GM10266 (cell line): ENCODE measurements at regions not wholly inside any gene's neighbourhood (a gene's known extent, or its start where the extent isn't known, plus 50 kb on each side); places are given as distances from the start of the nearest gene placed in this dataset.

Experiments
- DNase-seq: peaks from one replicate; pipeline ENCODE4 v3.0.0; 2012; ENCODE audit errors: extremely low spot score
- CTCF ChIP-seq: IDR thresholded peaks from 2 replicates; pipeline ENCODE4 v1.5.1; 2012; ENCODE audit warnings: mild to moderate bottlenecking, low read depth; ENCODE audit not compliant: control insufficient read depth, insufficient read depth; ENCODE audit errors: missing control alignments

DNA sequence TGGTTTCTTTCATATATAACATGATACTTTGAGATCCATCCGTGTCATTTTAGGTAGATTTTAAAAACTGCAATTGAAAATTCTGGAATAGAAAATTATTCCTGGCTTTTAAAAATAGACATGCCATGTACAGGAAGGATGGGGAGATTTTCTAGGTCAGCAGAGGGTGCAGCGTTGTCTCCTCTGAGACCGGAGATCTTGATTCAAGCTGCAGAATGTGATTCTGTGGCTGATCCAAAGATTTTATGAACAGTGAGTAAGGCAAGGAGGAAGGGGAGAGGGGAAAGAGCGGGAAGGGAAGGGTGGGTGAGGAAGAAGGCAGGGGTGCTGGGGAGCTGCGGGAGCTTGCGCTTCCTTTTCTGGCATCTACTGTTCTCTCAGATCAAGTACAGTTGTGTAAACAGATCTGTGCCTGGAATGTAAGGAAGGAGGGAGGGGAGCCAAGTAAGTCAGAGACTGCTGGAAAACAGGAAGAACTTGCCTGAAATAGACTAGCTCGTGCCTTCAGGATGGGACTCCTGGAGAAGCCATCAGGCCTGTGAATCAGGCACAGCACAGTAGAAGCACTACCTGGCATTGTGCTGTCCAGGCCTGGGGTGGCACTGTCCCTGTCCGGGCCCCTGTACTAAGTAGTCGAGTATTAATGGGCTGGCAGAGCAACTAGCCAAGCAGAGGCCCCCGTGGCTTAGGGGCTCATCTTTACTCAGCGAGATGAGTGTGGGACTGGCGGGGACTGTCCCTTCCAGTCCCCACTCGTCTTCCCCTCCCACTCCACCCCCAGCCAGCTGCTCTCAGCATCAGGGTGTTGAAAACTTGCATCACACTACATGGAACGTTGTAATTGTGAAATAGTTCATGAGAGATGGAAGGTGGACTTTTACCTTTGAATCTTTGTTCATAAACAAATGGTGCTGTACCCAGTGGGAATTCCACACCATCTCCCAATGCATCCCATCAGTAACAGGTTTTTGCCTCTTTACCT lies 163.5 kb downstream of the UXS1 start:
- TF ChIP-seq CTCF, result no peak

GRCh38 chr2:106028192-106028591 lies 165.9 kb downstream of the UXS1 start:
- no peak for DNase-seq
- no peak for TF ChIP-seq CTCF

More for the DNA sequence above, 163.5 kb downstream of the UXS1 start:
- DNase-seq, result no peak

DNA sequence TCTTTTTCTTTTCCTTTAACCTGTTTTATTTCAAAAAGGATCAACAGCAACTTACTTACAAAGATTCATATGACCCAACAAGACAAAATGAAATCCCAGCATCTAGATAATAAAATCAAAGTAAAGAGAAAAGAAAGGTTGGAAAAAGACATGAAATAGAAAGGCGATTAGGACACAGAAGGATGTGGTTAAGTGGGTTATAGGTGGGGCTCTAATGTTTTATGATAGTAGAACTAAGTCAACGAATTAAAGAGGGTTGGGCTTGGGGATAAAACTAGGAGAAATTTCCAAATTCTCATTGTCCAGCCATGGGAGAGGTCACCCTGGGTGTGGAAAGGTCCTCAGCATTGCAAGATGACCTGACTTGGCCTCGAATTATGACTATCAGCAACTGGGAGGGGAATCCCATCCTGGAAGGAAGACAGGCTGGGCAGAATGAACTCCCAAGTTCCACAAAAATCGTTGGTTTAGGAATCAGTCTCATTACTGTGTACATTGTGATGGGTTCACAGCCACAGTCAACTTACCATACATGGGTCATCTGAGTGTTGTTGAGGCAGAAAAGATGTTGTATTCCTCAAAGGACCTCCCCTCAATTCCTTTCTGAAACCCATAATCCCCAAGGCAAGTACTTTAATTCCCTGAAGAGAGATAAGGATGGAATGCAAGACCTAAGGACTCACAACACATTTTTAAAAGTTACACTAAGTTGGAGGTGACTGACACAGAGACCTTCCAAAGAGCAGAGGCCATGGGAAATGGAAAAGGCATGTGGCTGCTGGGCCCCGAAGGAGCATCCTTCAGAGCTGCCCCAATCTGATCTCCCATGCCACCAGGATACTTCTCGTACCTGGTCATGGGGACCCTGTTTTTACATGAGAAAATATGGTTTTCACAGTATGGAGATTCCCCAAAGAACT lies 167.6 kb downstream of the UXS1 start:
- no peak for TF ChIP-seq CTCF

DNA sequence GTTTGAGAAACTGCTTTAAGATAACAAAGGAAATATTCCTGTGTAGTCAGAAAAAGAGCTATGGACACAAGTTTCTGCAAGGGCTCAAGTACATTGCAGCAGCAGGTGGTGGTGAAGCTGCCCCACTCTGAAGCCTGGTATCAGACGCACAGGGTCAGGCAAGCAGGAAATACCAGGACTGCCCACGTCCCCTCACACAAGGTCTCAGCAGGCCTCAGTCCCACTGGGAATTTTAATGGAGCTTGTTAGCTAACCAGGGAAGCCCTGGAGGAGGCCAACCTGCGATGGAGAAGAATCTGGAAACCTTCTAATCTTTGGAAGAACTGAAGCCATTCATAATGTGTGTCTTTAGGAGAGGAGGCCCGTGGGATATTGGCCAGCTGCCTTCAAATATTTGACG lies 168.3 kb downstream of the UXS1 start:
- no peak for DNase-seq
- no peak for TF ChIP-seq CTCF

More for the DNA sequence above, 167.6 kb downstream of the UXS1 start:
- DNase-seq, result no peak

GRCh38 chr2:106021662-106022028 lies 172.5 kb downstream of the UXS1 start:
- TF ChIP-seq CTCF, result no peak
- DNase-seq, result no peak

- TF ChIP-seq CTCF, result no peak
- no peak for DNase-seq
Measured at GRCh38 chr2:106020821-106021661, 173.1 kb downstream of the UXS1 start.
